ENCODE measurements at regions not wholly inside any gene's neighbourhood (a gene's known extent, or its start where the extent isn't known, plus 50 kb on each side); places are given as distances from the start of the nearest gene placed in this dataset.

DNA sequence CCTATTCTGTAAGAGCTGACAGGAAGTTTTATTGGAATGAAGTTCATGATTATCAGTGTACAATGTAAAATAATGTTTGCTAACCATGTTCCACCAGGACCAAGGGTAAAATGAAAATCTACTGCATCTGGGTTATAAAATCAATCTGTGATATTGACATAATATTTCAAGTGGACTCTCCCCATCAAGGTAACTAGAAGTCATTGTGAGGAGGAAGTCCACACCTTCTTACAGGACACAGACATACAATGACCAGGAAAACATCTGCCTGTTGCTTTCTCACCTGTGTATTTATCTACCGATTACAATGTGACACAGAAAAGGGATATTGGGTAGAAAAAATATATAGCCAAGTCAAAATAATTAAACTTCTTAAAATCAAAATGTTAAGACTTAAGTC lies 140.7 kb upstream of the RFC3 start:
- Histone ChIP-seq H3K27me3 (replicated peaks in 1 of 2; ENCODE audit: control insufficient read depth in 2 of 2, insufficient read depth in 2 of 2, low read length in 1 of 2) (no peaks in the 10 kb centered on the region), H3K4me2 (ENCODE audit: control insufficient read depth, insufficient read depth) (no peak overlapping the region), H4K20me1 (ENCODE audit: control insufficient read depth, insufficient read depth) (no peaks in the 10 kb centered on the region), H3K9me3 (replicated peaks; ENCODE audit: control insufficient read depth, insufficient read depth, low read length) (peaks cover 5% of the 10 kb centered on the region), H3K4me1 (ENCODE audit: control insufficient read depth, insufficient read depth, low read length) (peaks cover 5% of the 10 kb centered on the region; the same call in 1 of the 2 replicates), H3K36me3 (ENCODE audit: control insufficient read depth in 2 of 2, insufficient read depth in 2 of 2, low read length in 1 of 2) (peaks cover 0 to 4% of the 10 kb centered on the region in 2 experiments; a peak in 1 of 4 replicates), H3K27ac (ENCODE audit: control insufficient read depth, insufficient read depth) (no peak overlapping the region), H3K79me2 (ENCODE audit: control insufficient read depth, insufficient read depth, low read length) (peaks cover 9% of the 10 kb centered on the region), H3K9ac (ENCODE audit: control insufficient read depth, insufficient read depth, low read length) (no peak overlapping the region), H2AFZ (ENCODE audit: control insufficient read depth, low read depth, low read length) (peak overlapping the region; percentile 41), H3K4me3 (no peak overlapping the region)
- no peak for FAIRE-seq
- in situ Hi-C loops (cut with MboI): no loop called here
- POLR2A ChIA-PET: interaction anchor here (1.0 kb wide), 1 partner anchor 52 kb away, joined by 3 read pairs; no protein-coding TSS in a partner anchor
- intact Hi-C loops (cut with micrococcal nuclease; ENCODE audit: unreplicated experiment): loop anchor here (5.0 kb wide), 2 partner anchors 140 to 475 kb away; partner anchors contain the start of gene RFC3
- ATAC-seq: no peak
- BruUV-seq (replicated peaks): no TSS peak
- TF ChIP-seq, protein P1, sequence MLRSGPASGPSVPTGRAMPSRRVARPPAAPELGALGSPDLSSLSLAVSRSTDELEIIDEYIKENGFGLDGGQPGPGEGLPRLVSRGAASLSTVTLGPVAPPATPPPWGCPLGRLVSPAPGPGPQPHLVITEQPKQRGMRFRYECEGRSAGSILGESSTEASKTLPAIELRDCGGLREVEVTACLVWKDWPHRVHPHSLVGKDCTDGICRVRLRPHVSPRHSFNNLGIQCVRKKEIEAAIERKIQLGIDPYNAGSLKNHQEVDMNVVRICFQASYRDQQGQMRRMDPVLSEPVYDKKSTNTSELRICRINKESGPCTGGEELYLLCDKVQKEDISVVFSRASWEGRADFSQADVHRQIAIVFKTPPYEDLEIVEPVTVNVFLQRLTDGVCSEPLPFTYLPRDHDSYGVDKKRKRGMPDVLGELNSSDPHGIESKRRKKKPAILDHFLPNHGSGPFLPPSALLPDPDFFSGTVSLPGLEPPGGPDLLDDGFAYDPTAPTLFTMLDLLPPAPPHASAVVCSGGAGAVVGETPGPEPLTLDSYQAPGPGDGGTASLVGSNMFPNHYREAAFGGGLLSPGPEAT (IDR thresholded peaks at IDR 0.05; ENCODE audit: low read depth): no peak
- no peak for TF ChIP-seq KDM1A (IDR thresholded peaks at IDR 0.05; ENCODE audit: borderline replicate concordance)
- no peak for TF ChIP-seq SMARCA5 (IDR thresholded peaks at IDR 0.05)
- no peak for TF ChIP-seq CBX5 (IDR thresholded peaks at IDR 0.05; ENCODE audit: low read depth)
- TF ChIP-seq SMAD1 (IDR thresholded peaks at IDR 0.05; ENCODE audit: low read depth, partially characterized antibody): no peak
- no peak for TF ChIP-seq JUND (IDR thresholded peaks at IDR 0.05; ENCODE audit: low read depth, low read length)
- TF ChIP-seq IKZF1 (conservative IDR thresholded peaks at IDR 0.05): no peak
- no peak for TF ChIP-seq RUNX3 (IDR thresholded peaks at IDR 0.05; ENCODE audit: low read length)
- no peak for DNase-seq (ENCODE audit: low read depth, low spot score)
- CTCF ChIA-PET: interaction anchor here (0.6 to 5.7 kb wide), 4 partner anchors 10 to 457 kb away, joined by 6 to 93 read pairs (median 21); no protein-coding TSS in a partner anchor
- RAD21 ChIA-PET (ENCODE audit: unreplicated experiment): interaction anchor here (5.3 kb wide), 1 partner anchor 47 kb away, joined by 82 read pairs; no protein-coding TSS in a partner anchor
- 46% methylated on average over 1 of the region's 1 CpG for WGBS (ENCODE audit: insufficient coverage, insufficient replicate concordance, low lambda C conversion rate, missing lambda C conversion rate)
- SMC1A ChIA-PET (ENCODE audit: uncharacterized antibody, unreplicated experiment): interaction anchor here (0.8 to 7.2 kb wide), 6 partner anchors 13 to 134 kb away, joined by 3 to 110 read pairs (median 16); no protein-coding TSS in a partner anchor

Measured in GM12878 (cell line).